Kidney epithelial cell (primary cell): ENCODE measurements at regions not wholly inside any gene's neighbourhood (a gene's known extent, or its start where the extent isn't known, plus 50 kb on each side); places are given as distances from the start of the nearest gene placed in this dataset.

Experiments used
- DNase-seq: peaks from one replicate; pipeline ENCODE4 v3.0.0-alpha.2; 2010; ENCODE audit warnings: low read depth
- H3K27me3 ChIP-seq: 2 replicates; pipeline ENCODE4 v1.6.0; 2011; ENCODE audit warnings: low read length; ENCODE audit not compliant: control insufficient read depth, insufficient read depth
- H3K36me3 ChIP-seq: 2 replicates; pipeline ENCODE4 v1.5.1; 2011; ENCODE audit warnings: low read length; ENCODE audit not compliant: control insufficient read depth, insufficient read depth
- H3K4me3 ChIP-seq: 2 replicates; pipeline ENCODE4 v1.5.1; 2011; ENCODE audit warnings: low read depth, mild to moderate bottlenecking, control low read depth, low read length
- CTCF ChIP-seq: IDR thresholded peaks from 2 replicates; pipeline ENCODE4 v1.5.1; 2011; ENCODE audit warnings: mild to moderate bottlenecking, moderate library complexity, low read length, control low read depth, inconsistent platforms; ENCODE audit not compliant: insufficient read depth, poor library complexity, severe bottlenecking

GRCh38 chr2:63780518-63781155 is 61.1 kb upstream of the UGP2 start:
- no peak for DNase-seq
- no peak for TF ChIP-seq CTCF
- Histone ChIP-seq H3K27me3 (no peaks in the 10 kb centered on the region), H3K36me3 (no peaks in the 10 kb centered on the region), H3K4me3 (no peak overlapping the region)

- H3K4me3 ChIP-seq, result no peak overlapping the region
- no peak for TF ChIP-seq CTCF
- H3K36me3 ChIP-seq, result no peaks in the 10 kb centered on the region
- DNase-seq, result no peak
- H3K27me3 ChIP-seq, result no peaks in the 10 kb centered on the region
These were observed 57.2 kb upstream of the UGP2 start for GRCh38 chr2:63784461-63784860.

- no peak for DNase-seq
- H3K4me3 ChIP-seq, result no peak overlapping the region
- H3K36me3 ChIP-seq, result no peaks in the 10 kb centered on the region
- TF ChIP-seq CTCF, result no peak
- H3K27me3 ChIP-seq, result no peaks in the 10 kb centered on the region
These were observed 56.6 kb upstream of the UGP2 start for GRCh38 chr2:63785096-63785495.

- H3K36me3 ChIP-seq, result no peaks in the 10 kb centered on the region
These were observed 55.2 kb upstream of the UGP2 start for GRCh38 chr2:63786471-63786870.

GRCh38 chr2:63788071-63788470 is 53.6 kb upstream of the UGP2 start:
- Histone ChIP-seq H3K4me3 (no peak overlapping the region), H3K36me3 (no peaks in the 10 kb centered on the region), H3K27me3 (no peaks in the 10 kb centered on the region)
- no peak for DNase-seq
- TF ChIP-seq CTCF, result no peak

More at GRCh38 chr2:63786471-63786870, 55.2 kb upstream of the UGP2 start:
- no peak for TF ChIP-seq CTCF
- DNase-seq, result no peak
- Histone ChIP-seq H3K4me3 (no peak overlapping the region), H3K27me3 (no peaks in the 10 kb centered on the region)
